HG03439 (cell line): ENCODE measurements at regions not wholly inside any gene's neighbourhood (a gene's known extent, or its start where the extent isn't known, plus 50 kb on each side); places are given as distances from the start of the nearest gene placed in this dataset.
A peak's percentile ranks its signal among the peaks of the same experiment; 100 is the strongest.
"Not testable (repeated sequence)": the region's sequence is repeated elsewhere in the genome, so short reads cannot be mapped to it uniquely, and the experiment has no call there.

Source experiments
- ATAC-seq: cut with Tn5 transposase; IDR thresholded peaks from one replicate; pipeline ENCODE4 v1.9.1; 2021; ENCODE audit warnings: mild to moderate bottlenecking, moderate library complexity; ENCODE audit not compliant: unreplicated experiment

- ATAC-seq = not testable (repeated sequence)
Measured at GRCh38 chr9:62798884-62799850, 1609.3 kb downstream of the SPATA31A7 start.

- not testable (repeated sequence) for ATAC-seq
Measured at GRCh38 chr9:62799851-62800371, 1610.1 kb downstream of the SPATA31A7 start.

GRCh38 chr9:62800451-62801371, 1610.9 kb downstream of the SPATA31A7 start:
- ATAC-seq = peak; percentile 26

GRCh38 chr9:62801372-62801811, 1611.6 kb downstream of the SPATA31A7 start:
- not testable (repeated sequence) for ATAC-seq

GRCh38 chr9:62801961-62802718, 1612.3 kb downstream of the SPATA31A7 start:
- ATAC-seq = peak; percentile 100

- ATAC-seq = not testable (repeated sequence)
Measured at GRCh38 chr9:62802719-62803079, 1612.9 kb downstream of the SPATA31A7 start.

GRCh38 chr9:62803099-62803498, 1613.3 kb downstream of the SPATA31A7 start:
- ATAC-seq = not testable (repeated sequence)

GRCh38 chr9:62804314-62804713, 1614.5 kb downstream of the SPATA31A7 start:
- not testable (repeated sequence) for ATAC-seq

- not testable (repeated sequence) for ATAC-seq
Measured at GRCh38 chr9:62807424-62807823, 1617.6 kb downstream of the SPATA31A7 start.

GRCh38 chr9:62808081-62808480, 1618.2 kb downstream of the SPATA31A7 start:
- not testable (repeated sequence) for ATAC-seq

- ATAC-seq = not testable (repeated sequence)
Measured at GRCh38 chr9:62810318-62810717, 1620.5 kb downstream of the SPATA31A7 start.

GRCh38 chr9:62810811-62811315, 1621.0 kb downstream of the SPATA31A7 start:
- not testable (repeated sequence) for ATAC-seq

GRCh38 chr9:62815436-62815835, 1625.6 kb downstream of the SPATA31A7 start:
- not testable (repeated sequence) for ATAC-seq

- ATAC-seq = not testable (repeated sequence)
Measured at GRCh38 chr9:62816331-62816730, 1626.5 kb downstream of the SPATA31A7 start.

GRCh38 chr9:62817214-62817613, 1627.4 kb downstream of the SPATA31A7 start:
- ATAC-seq = not testable (repeated sequence)

GRCh38 chr9:62822185-62822584, 1632.3 kb downstream of the SPATA31A7 start:
- not testable (repeated sequence) for ATAC-seq

- ATAC-seq = not testable (repeated sequence)
Measured at GRCh38 chr9:62827957-62828907, 1638.4 kb downstream of the SPATA31A7 start.

GRCh38 chr9:62830829-62831459, 1641.1 kb downstream of the SPATA31A7 start:
- ATAC-seq = not testable (repeated sequence)
